ENCODE measurements at regions not wholly inside any gene's neighbourhood (a gene's known extent, or its start where the extent isn't known, plus 50 kb on each side); places are given as distances from the start of the nearest gene placed in this dataset.
"Not testable (repeated sequence)": the region's sequence is repeated elsewhere in the genome, so short reads cannot be mapped to it uniquely, and the experiment has no call there.

DNA sequence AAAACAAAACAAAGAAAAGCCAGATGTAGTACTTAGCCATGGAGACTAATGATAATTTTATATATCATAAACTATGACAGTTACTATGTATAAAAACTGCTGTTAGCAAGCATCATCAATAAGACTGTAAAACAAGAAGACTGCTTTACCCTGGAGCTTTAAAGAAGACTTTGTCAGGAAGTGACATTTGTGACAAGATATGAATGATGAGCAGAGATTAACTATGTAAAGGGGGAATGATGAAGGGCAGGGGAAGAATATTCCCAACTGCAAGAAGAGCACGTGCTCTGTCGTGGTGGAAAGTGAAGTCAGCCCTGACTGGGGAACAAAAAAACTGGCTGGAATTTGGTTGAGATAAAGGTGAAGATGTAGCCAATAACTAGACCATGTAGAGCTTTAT lies 617.1 kb upstream of the AMOT start:
- no peak for DNase-seq

- DNase-seq = no peak
Observed at GRCh38 chrX:113455582-113455981, 615.0 kb upstream of the AMOT start.

GRCh38 chrX:113429011-113429410 lies 588.4 kb upstream of the AMOT start:
- DNase-seq = no peak

GRCh38 chrX:113422323-113422722 lies 581.7 kb upstream of the AMOT start:
- DNase-seq = no peak

GRCh38 chrX:113421432-113421831 lies 580.8 kb upstream of the AMOT start:
- no peak for DNase-seq

GRCh38 chrX:113412106-113412505 lies 571.5 kb upstream of the AMOT start:
- DNase-seq = no peak

GRCh38 chrX:113408843-113409242 lies 568.2 kb upstream of the AMOT start:
- DNase-seq = no peak

DNA sequence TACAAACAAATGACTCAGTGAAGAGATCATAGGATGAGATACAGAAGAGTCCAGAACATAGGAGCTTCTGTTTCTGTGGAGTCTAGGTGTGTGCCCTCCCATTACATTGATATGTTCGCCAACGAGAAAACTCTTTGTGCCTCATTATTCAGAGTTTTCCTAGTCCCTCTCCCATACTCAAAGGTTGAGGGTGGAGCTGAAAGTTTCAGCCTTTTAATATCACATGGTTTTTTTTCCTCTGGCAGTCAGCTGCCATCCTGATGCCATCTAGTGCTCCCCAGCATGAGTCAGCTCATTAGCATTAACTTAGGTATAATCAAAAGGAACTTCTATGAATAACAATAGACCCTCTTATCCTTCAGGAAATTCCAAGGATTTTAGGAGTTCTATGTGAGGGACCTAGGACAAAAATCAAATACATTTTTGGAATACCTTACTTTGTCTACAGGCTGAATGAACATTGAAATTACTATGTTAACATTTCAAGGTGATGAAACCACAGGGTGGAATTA lies 559.6 kb upstream of the AMOT start:
- DNase-seq = no peak

DNA sequence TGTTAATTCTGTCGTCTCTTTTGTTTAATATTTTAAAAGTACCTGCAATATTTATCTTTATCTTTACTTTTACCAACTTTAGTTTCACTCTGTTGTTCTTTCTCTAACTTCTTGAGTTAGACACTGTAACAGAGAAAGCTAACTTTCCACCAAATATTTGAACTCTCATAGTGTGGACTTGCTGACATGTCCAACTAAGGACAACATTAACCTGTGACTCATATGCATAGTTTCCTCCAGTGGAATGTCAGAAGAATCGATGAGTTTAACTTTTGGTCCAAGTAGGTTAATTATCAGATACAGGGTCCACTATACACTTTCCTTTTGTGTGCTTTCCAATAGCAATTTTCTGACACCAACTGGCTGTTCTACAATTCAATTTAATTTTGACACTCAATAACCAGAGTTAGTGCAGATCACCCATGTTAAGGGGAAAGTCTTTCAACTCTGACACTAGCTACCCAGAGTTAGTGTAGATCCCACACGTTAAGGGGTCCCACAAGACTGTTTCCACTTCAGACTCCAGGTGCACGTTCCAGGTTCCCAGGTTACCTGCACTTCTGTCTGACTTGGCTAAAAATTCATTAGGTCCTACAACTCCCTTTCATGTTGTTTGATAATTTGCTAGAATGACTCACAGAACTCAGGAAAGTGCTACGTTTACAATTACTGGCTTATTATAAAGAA lies 559.0 kb upstream of the AMOT start:
- DNase-seq = no peak

GRCh38 chrX:113392355-113392754 lies 551.7 kb upstream of the AMOT start:
- DNase-seq = no peak

DNA sequence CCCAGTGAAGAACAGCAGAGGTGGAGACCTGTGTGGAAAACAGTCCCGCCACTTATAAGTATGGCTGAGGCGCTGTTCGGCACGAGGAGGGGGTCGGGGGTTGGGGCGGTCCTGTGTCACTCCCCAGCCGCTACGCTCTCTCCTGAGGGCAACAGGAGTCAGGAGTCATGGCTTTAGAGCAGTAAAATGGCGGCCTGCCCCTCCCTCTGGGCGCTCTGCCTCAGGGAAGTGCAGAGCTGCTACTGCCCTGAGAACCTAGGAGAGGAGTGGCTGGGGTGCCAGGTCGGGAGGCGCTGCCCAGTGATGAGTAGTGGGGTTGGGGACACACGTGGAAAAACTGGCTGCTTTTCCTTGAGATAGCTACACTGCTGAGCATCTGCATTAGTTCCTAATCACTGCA lies 551.2 kb upstream of the AMOT start:
- DNase-seq = no peak

DNA sequence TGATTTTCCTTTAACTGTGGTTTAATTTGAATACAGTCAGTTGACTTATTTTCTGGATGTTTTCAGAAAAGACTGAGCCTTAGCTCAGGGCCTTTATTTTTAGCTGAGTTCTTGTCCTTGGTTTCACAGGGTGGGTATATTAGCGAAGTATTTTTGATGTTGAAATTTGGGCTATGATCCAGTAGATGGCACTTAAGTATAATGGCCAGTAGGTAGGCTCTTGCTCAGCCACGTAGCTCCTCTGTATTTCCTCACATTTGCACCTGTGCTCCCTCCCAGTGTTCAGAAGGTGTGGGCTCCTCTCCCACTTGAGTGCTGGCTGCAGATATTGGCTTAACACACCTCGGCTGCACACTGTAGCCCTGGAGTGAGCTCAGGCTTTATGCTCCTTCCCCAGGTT lies 549.9 kb upstream of the AMOT start:
- DNase-seq = no peak

DNA sequence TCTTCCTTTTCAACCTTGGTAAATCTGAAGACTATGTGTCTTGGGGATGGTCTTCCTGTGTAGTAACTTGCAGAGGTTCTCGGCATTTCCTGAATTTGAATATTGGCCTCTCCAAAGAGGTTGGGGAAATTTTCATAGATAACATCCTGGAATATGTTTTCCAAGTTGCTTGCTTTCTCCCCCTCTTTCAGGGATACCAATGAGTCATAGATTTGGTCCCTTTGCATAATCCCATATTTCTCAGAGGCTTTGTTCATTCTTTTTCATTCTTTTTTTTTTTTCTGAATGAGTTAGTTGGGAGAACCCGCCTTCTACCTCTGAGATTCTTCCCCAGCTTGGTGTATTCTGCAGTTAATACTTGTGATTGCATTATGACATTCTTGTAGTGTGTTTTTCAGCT lies 549.2 kb upstream of the AMOT start:
- DNase-seq = no peak

GRCh38 chrX:113384628-113385027 lies 544.0 kb upstream of the AMOT start:
- DNase-seq = no peak

DNA sequence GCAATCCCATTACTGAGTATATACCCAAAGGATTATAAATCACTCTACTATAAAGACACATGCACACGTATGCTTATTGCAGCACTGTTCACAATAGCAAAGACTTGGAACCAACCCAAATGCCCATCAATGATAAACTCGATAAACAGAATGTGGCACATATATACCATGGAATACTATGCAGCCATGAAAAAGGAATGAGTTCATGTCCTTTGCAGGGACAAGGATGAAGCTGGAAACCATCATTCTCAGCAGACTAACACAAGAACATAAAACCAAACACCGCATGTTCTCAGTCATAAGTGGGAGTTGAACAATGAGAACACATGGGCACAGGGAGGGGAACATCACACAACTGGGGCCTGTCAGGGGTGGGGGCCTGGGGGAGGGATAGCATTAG lies 532.8 kb upstream of the AMOT start:
- DNase-seq = not testable (repeated sequence)

DNA sequence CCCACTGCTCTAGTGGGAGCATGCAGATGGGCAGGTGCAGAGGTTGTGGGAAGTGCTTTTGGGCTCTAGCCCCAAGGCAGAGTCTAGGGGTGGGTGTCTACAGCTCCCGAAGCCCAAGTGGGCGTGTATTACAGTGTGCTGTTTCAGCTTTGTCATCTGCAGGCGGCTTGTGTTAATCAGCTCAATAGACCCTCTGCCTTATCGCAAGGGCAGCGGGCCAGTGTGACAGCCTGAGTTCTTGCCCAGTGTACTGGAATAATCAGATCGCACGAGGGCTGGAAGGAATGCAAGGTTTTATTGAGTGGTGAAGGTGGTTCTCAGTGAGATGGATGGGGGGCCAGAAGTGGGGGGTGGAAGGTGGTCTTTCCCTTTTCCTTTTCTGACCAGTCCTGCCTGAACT lies 529.4 kb upstream of the AMOT start:
- no peak for DNase-seq

GRCh38 chrX:113369056-113369455 lies 528.4 kb upstream of the AMOT start:
- no peak for DNase-seq

GRCh38 chrX:113353134-113353533 lies 512.5 kb upstream of the AMOT start:
- no peak for DNase-seq

- no peak for DNase-seq
Observed at GRCh38 chrX:113330416-113330815, 489.8 kb upstream of the AMOT start.

- DNase-seq = no peak
Observed at GRCh38 chrX:113315927-113316326, 475.3 kb upstream of the AMOT start.

DNA sequence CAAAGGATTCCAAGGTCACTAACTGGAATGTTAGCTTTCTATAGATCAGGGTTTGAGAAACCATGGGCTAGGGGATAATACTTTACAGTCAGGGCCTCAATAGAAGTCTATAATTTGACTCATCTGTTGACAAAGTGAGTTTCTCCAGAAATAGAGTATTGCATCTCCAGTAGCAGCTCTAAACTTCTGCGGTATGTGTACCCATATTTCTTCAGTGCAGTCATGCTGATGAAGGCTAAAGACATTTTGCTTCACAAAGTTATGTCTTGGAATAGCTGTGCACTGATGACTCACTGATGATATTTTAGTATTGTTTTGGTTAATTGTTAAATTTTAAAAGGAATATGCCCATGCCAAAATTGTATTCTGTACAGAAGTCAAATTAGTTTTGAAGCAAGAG lies 464.9 kb upstream of the AMOT start:
- no peak for DNase-seq

DNA sequence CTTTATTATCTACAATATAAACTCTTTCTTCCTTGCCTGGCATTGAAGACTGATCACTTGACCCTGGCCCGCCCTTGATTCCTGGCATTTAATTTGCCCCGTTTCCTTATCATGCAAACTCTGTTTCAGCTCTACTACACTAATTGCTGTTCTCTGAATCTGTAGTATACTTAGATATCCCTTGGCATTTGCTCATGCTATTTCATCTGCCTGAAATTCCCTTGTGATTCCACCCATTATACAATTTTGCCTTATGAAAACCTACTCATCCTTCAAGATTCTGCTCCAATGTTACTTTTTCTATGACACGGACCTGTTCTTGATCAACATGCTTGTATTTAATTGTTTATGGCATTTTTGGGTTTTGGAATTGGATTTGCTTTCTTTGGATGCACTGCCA lies 459.9 kb upstream of the AMOT start:
- DNase-seq = no peak

- DNase-seq = no peak
Observed at GRCh38 chrX:113297437-113297836, 456.8 kb upstream of the AMOT start.

DNA sequence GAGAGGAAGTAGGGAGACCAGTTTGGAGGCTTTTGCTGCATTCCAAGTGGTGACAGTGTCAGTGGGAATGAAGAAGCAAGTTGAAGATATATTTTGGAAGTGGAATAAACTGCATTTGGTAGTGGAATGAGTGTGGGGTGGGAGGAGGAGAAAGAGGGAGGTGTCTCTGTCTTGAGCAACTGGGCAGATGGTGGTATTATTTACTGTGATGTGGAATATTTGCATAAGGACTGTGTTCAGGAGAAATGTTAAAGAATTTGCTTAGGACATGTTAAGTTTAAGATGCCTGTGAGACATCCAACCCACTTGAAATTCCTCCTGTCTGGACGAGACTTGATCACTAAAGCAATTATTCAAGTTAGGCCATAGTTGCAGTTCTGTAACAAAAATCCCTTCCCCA lies 448.9 kb upstream of the AMOT start:
- DNase-seq = no peak

DNA sequence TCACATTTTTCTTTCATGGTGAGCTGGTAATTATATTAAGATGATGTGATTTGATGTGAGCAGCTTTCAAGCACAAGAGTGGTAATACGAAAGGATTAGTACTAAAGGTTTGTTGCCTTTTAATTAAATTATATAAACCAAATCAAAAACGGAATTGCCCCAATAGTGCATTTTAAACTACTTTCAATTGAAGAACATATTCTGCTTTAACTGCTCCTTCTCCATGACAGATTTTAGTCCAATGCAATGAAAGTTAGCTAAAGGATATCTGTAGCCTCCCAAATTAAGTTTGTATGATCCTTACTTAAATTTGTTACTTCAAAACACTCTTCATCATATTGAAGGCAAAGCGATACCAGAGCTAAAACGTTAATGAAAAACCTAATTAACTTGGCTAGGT lies 447.1 kb upstream of the AMOT start:
- DNase-seq = no peak

All from hematopoietic multipotent progenitor cell treated with erythropoietin and hydrocortisone succinate and interleukin-3 and kit ligand, for 4 days (in vitro differentiated cells).